IPS DF 4.7 (cell line): ENCODE measurements at regions not wholly inside any gene's neighbourhood (a gene's known extent, or its start where the extent isn't known, plus 50 kb on each side); places are given as distances from the start of the nearest gene placed in this dataset.

Source experiments
- DNase-seq: peaks from one replicate; pipeline ENCODE4 v3.0.0-alpha.2; 2013; ENCODE audit warnings: low spot score; ENCODE audit errors: extremely low read depth

GRCh38 chr9:118302721-118303120, 598.5 kb downstream of the TLR4 start:
- no peak for DNase-seq

- DNase-seq = no peak
Measured at GRCh38 chr9:118303216-118303615, 599.0 kb downstream of the TLR4 start.

GRCh38 chr9:118305331-118305730, 601.1 kb downstream of the TLR4 start:
- DNase-seq = no peak

GRCh38 chr9:118306801-118307200, 602.6 kb downstream of the TLR4 start:
- no peak for DNase-seq

GRCh38 chr9:118313965-118314364, 609.8 kb downstream of the TLR4 start:
- DNase-seq = no peak

GRCh38 chr9:118316831-118317343, 612.7 kb downstream of the TLR4 start:
- no peak for DNase-seq

GRCh38 chr9:118318770-118319431, 614.7 kb downstream of the TLR4 start:
- DNase-seq = no peak

- DNase-seq = no peak
Measured at GRCh38 chr9:118321788-118322187, 617.6 kb downstream of the TLR4 start.

- no peak for DNase-seq
Measured at GRCh38 chr9:118324706-118325105, 620.5 kb downstream of the TLR4 start.

- no peak for DNase-seq
Measured at GRCh38 chr9:118325757-118326156, 621.6 kb downstream of the TLR4 start.

GRCh38 chr9:118326326-118326725, 622.1 kb downstream of the TLR4 start:
- DNase-seq = no peak

GRCh38 chr9:118330191-118330986, 626.2 kb downstream of the TLR4 start:
- peak; percentile 9 for DNase-seq

GRCh38 chr9:118331622-118332045, 627.4 kb downstream of the TLR4 start:
- no peak for DNase-seq

- DNase-seq = no peak
Measured at GRCh38 chr9:118336250-118336942, 632.2 kb downstream of the TLR4 start.

- no peak for DNase-seq
Measured at GRCh38 chr9:118336943-118337330, 632.7 kb downstream of the TLR4 start.

GRCh38 chr9:118360036-118360435, 655.8 kb downstream of the TLR4 start:
- no peak for DNase-seq

- DNase-seq = no peak
Measured at GRCh38 chr9:118362123-118362522, 657.9 kb downstream of the TLR4 start.

GRCh38 chr9:118362596-118362995, 658.4 kb downstream of the TLR4 start:
- DNase-seq = no peak

- no peak for DNase-seq
Measured at GRCh38 chr9:118364266-118365106, 660.3 kb downstream of the TLR4 start.

- DNase-seq = no peak
Measured at GRCh38 chr9:118366228-118366627, 662.0 kb downstream of the TLR4 start.

GRCh38 chr9:118367383-118367782, 663.2 kb downstream of the TLR4 start:
- DNase-seq = no peak
